Trophoblast cell (in vitro differentiated cells and primary cell): ENCODE measurements at regions not wholly inside any gene's neighbourhood (a gene's known extent, or its start where the extent isn't known, plus 50 kb on each side); places are given as distances from the start of the nearest gene placed in this dataset.

ENCODE experiments used
- DNase-seq, 2 donors: peaks; one replicate each; pipeline ENCODE4 v3.0.0-alpha.2; 2016
- H2AFZ ChIP-seq: 2 replicates; pipeline ENCODE4 v1.6.1; 2013; ENCODE audit warnings: low read length, moderate library complexity, mild to moderate bottlenecking; ENCODE audit not compliant: insufficient read depth, poor library complexity
- H2AK5ac ChIP-seq: 2 replicates; pipeline ENCODE4 v1.6.1; 2013; ENCODE audit warnings: mild to moderate bottlenecking, low read length
- H2BK120ac ChIP-seq: 2 replicates; pipeline ENCODE4 v1.6.1; 2013; ENCODE audit warnings: low read length, mild to moderate bottlenecking, moderate library complexity; ENCODE audit not compliant: insufficient read depth, poor library complexity
- H2BK12ac ChIP-seq: 2 replicates; pipeline ENCODE4 v1.6.1; 2013; ENCODE audit warnings: mild to moderate bottlenecking, low read length, moderate library complexity
- H2BK5ac ChIP-seq: 2 replicates; pipeline ENCODE4 v1.6.1; 2013; ENCODE audit warnings: low read length, low read depth, moderate library complexity, mild to moderate bottlenecking; ENCODE audit not compliant: poor library complexity
- H3K14ac ChIP-seq: 2 replicates; pipeline ENCODE4 v1.6.1; 2013; ENCODE audit warnings: mild to moderate bottlenecking, low read length
- H3K18ac ChIP-seq: 2 replicates; pipeline ENCODE4 v1.6.1; 2013; ENCODE audit warnings: mild to moderate bottlenecking, low read length
- H3K23ac ChIP-seq: 2 replicates; pipeline ENCODE4 v1.6.1; 2013; ENCODE audit warnings: low read length
- H3K27ac ChIP-seq: 2 replicates; pipeline ENCODE4 v1.5.1; 2013; ENCODE audit warnings: low read depth, mild to moderate bottlenecking, inconsistent platforms, low read length, moderate library complexity
- H3K27me3 ChIP-seq: 2 replicates; pipeline ENCODE4 v1.6.1; 2013; ENCODE audit warnings: inconsistent platforms, mild to moderate bottlenecking, low read length, moderate library complexity; ENCODE audit not compliant: insufficient read depth
- H3K36me3 ChIP-seq, 2 experiments: 1 replicate in 1 of 2; 2 replicates in 1 of 2; pipeline ENCODE4 v1.6.1; 2013; ENCODE audit warnings: low read length in 2 of 2, mild to moderate bottlenecking in 2 of 2, moderate library complexity in 1 of 2; ENCODE audit not compliant: insufficient read depth in 2 of 2, control insufficient read depth in 1 of 2
- H3K4ac ChIP-seq: 2 replicates; pipeline ENCODE4 v1.6.1; 2013; ENCODE audit warnings: low read depth, mild to moderate bottlenecking, low read length, moderate library complexity
- H3K4me1 ChIP-seq, 2 experiments: 1 replicate in 1 of 2; 2 replicates in 1 of 2; pipeline ENCODE4 v1.6.1; 2013; ENCODE audit warnings: low read length in 2 of 2, mild to moderate bottlenecking in 2 of 2, moderate library complexity in 1 of 2; ENCODE audit not compliant: insufficient read depth in 2 of 2, control insufficient read depth in 1 of 2
- H3K4me2 ChIP-seq: 2 replicates; pipeline ENCODE4 v1.6.1; 2013; ENCODE audit warnings: inconsistent platforms, mild to moderate bottlenecking, low read length, moderate library complexity
- H3K4me3 ChIP-seq: 2 replicates; pipeline ENCODE4 v1.5.1; 2013; ENCODE audit warnings: mild to moderate bottlenecking, low read depth, low read length, inconsistent platforms
- H3K79me1 ChIP-seq: one replicate; pipeline ENCODE4 v1.6.1; 2013; ENCODE audit warnings: low read length
- H3K79me2 ChIP-seq: 2 replicates; pipeline ENCODE4 v1.6.1; 2013; ENCODE audit warnings: low read length, mild to moderate bottlenecking; ENCODE audit not compliant: control insufficient read depth, insufficient read depth, poor library complexity
- H3K9ac ChIP-seq: 2 replicates; pipeline ENCODE4 v1.6.1; 2013; ENCODE audit warnings: mild to moderate bottlenecking, low read length
- H3K9me3 ChIP-seq: 2 replicates; pipeline ENCODE4 v1.6.1; 2013; ENCODE audit warnings: low read depth, mild to moderate bottlenecking, control low read depth, inconsistent platforms, low read length; ENCODE audit not compliant: insufficient read depth
- H4K12ac ChIP-seq: 2 replicates; pipeline ENCODE4 v1.6.1; 2013; ENCODE audit warnings: low read depth, mild to moderate bottlenecking, low read length, moderate library complexity
- H4K8ac ChIP-seq: 2 replicates; pipeline ENCODE4 v1.6.1; 2013; ENCODE audit warnings: low read depth, mild to moderate bottlenecking, low read length, moderate library complexity
- H4K91ac ChIP-seq: one replicate; pipeline ENCODE4 v1.6.1; 2013; ENCODE audit warnings: low read depth, mild to moderate bottlenecking, low read length, moderate library complexity
- WGBS: extraction: QIAGEN DNeasy Blood & Tissue Kit; methylation state at CpG from one replicate; pipeline ENCODE4 v1.1.7; 2013; ENCODE audit warnings: missing lambda C conversion rate; ENCODE audit not compliant: insufficient read length, insufficient coverage; ENCODE audit errors: extremely low coverage; 5-methylcytosine and 5-hydroxymethylcytosine counted together

- Histone ChIP-seq H3K18ac (no peak overlapping the region), H3K79me1 (no peaks in the 10 kb centered on the region), H3K9me3 (no peaks in the 10 kb centered on the region), H3K4me2 (no peak overlapping the region), H3K9ac (no peak overlapping the region), H3K14ac (no peak overlapping the region), H3K27me3 (no peaks in the 10 kb centered on the region), H3K4ac (no peak overlapping the region), H3K4me3 (no peak overlapping the region), H2BK5ac (no peak overlapping the region), H4K12ac (no peak overlapping the region), H3K4me1 (no peaks in the 10 kb centered on the region), H2AK5ac (no peak overlapping the region), H3K23ac (no peak overlapping the region), H4K91ac (no peak overlapping the region), H3K79me2 (no peaks in the 10 kb centered on the region), H4K8ac (no peak overlapping the region), H2BK12ac (no peak overlapping the region), H2BK120ac (no peak overlapping the region), H2AFZ (no peak overlapping the region), H3K27ac (no peak overlapping the region), H3K36me3 (no peaks in the 10 kb centered on the region)
- no CpG with 5 or more reads among the region's 3 CpGs for WGBS
- DNase-seq = no peak
Measured at GRCh38 chr11:97487387-97487786, 1097.6 kb downstream of the JRKL start.

- Histone ChIP-seq H3K9me3 (no peaks in the 10 kb centered on the region), H2BK120ac (no peak overlapping the region), H3K14ac (no peak overlapping the region), H4K12ac (no peak overlapping the region), H3K18ac (no peak overlapping the region), H3K4me2 (no peak overlapping the region), H2AFZ (no peak overlapping the region), H2AK5ac (no peak overlapping the region), H3K4ac (no peak overlapping the region), H3K27ac (no peak overlapping the region), H3K9ac (no peak overlapping the region), H2BK12ac (no peak overlapping the region), H3K4me1 (no peaks in the 10 kb centered on the region), H3K36me3 (no peaks in the 10 kb centered on the region), H3K79me2 (no peaks in the 10 kb centered on the region), H2BK5ac (no peak overlapping the region), H3K27me3 (no peaks in the 10 kb centered on the region), H3K23ac (no peak overlapping the region), H4K91ac (no peak overlapping the region), H3K79me1 (no peaks in the 10 kb centered on the region), H4K8ac (no peak overlapping the region), H3K4me3 (no peak overlapping the region)
- no peak for DNase-seq
- WGBS = no CpG with 5 or more reads among the region's 2 CpGs
Measured at GRCh38 chr11:97498891-97499290, 1109.1 kb downstream of the JRKL start.

DNA sequence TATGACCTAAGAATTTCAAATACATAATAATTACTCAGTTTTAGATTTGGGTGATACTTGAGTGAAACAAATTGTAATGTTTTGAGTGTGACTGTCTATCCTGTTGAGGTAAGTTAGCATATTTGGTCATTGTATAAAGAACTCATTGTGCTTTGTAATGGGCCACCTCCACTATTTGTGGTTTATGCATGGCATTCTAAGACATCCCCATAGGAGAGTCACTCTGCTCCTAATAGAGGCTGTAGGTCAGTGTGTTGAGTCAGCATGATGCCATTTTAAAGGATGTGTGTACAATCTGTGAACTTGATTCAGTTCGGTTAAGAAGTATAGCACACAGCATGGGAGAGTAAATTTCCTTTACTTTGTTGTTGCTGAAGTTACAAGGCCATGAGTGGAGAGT is 1112.4 kb downstream of the JRKL start:
- Histone ChIP-seq H3K27me3 (no peaks in the 10 kb centered on the region), H3K9me3 (no peaks in the 10 kb centered on the region), H2AK5ac (no peak overlapping the region), H3K18ac (no peak overlapping the region), H4K12ac (no peak overlapping the region), H3K27ac (no peak overlapping the region), H3K9ac (no peak overlapping the region), H2BK12ac (no peak overlapping the region), H3K4ac (no peak overlapping the region), H3K4me2 (no peak overlapping the region), H4K91ac (no peak overlapping the region), H4K8ac (no peak overlapping the region), H3K79me2 (no peaks in the 10 kb centered on the region), H3K36me3 (no peaks in the 10 kb centered on the region), H2BK5ac (no peak overlapping the region), H3K23ac (no peak overlapping the region), H3K4me3 (no peak overlapping the region), H3K4me1 (no peaks in the 10 kb centered on the region), H3K14ac (no peak overlapping the region), H2BK120ac (no peak overlapping the region), H2AFZ (no peak overlapping the region), H3K79me1 (no peaks in the 10 kb centered on the region)
- no peak for DNase-seq
- no CpG with 5 or more reads among the region's 1 CpG for WGBS

GRCh38 chr11:97506076-97506759 is 1116.4 kb downstream of the JRKL start:
- H3K79me2 ChIP-seq = no peaks in the 10 kb centered on the region
- H3K4ac ChIP-seq = no peak overlapping the region
- no peak overlapping the region for H3K4me3 ChIP-seq
- no peak overlapping the region for H2BK5ac ChIP-seq
- H2AFZ ChIP-seq = no peak overlapping the region
- H3K9me3 ChIP-seq = no peaks in the 10 kb centered on the region
- no peak overlapping the region for H3K27ac ChIP-seq
- no peaks in the 10 kb centered on the region for H3K36me3 ChIP-seq
- H3K4me2 ChIP-seq = no peak overlapping the region
- H4K91ac ChIP-seq = no peak overlapping the region
- no peak overlapping the region for H2BK120ac ChIP-seq
- no peak overlapping the region for H3K18ac ChIP-seq
- H2BK12ac ChIP-seq = no peak overlapping the region
- no peaks in the 10 kb centered on the region for H3K27me3 ChIP-seq
- H4K8ac ChIP-seq = no peak overlapping the region
- no peak overlapping the region for H3K23ac ChIP-seq
- H3K14ac ChIP-seq = no peak overlapping the region
- H3K4me1 ChIP-seq = no peaks in the 10 kb centered on the region
- no peak overlapping the region for H2AK5ac ChIP-seq
- H4K12ac ChIP-seq = no peak overlapping the region
- no peak overlapping the region for H3K9ac ChIP-seq
- no CpG with 5 or more reads among the region's 5 CpGs for WGBS
- no peak for DNase-seq
- H3K79me1 ChIP-seq = no peaks in the 10 kb centered on the region
